ENCODE measurements at regions not wholly inside any gene's neighbourhood (a gene's known extent, or its start where the extent isn't known, plus 50 kb on each side); places are given as distances from the start of the nearest gene placed in this dataset.
"Not testable (repeated sequence)": the region's sequence is repeated elsewhere in the genome, so short reads cannot be mapped to it uniquely, and the experiment has no call there.

DNA sequence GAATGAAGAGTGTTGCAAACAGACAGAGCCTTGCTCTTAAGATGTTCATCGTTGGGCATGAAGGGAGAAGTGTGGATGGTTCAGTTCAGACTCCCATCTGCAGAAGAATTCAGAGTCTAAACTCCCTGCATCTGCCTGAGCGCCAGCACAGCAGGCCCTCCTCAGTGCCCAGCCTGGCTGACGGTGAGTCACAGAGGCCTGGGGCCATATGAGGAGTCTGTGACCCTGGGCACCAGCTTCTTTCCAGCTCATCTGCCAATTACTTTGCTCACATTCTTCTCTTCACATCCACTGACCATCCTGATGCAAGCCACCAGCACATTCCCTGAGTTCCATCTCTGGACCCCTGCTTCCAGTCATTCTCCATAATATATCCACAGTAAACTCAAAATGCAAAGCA is 401.1 kb upstream of the TRPC7 start:
- DNase-seq (ENCODE audit: missing footprints) (no peak), ATAC-seq (no peak)
- intact Hi-C loops (cut with DNase I) = no loop called here

DNA sequence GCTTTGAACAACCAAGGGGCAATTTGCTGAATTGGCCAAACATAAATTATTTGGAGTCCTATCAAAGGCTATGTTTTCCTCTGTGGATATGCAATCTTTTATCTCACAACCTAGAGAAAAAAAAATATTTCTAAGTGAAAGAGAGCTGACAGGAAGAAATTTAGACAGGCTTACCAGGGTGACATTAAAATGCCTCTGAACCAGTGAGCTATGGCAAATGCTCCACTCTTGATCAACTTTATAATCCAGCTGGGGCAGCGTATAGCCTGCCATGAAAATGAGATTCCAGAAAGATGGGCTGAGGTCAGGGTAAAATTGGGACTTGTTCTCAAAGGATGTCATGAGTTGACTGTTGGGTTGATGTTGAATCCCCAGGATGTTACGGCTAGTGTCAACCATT is 399.3 kb upstream of the TRPC7 start:
- ATAC-seq = no peak
- intact Hi-C loops (cut with DNase I) = no loop called here
- no peak for DNase-seq (ENCODE audit: missing footprints)

DNA sequence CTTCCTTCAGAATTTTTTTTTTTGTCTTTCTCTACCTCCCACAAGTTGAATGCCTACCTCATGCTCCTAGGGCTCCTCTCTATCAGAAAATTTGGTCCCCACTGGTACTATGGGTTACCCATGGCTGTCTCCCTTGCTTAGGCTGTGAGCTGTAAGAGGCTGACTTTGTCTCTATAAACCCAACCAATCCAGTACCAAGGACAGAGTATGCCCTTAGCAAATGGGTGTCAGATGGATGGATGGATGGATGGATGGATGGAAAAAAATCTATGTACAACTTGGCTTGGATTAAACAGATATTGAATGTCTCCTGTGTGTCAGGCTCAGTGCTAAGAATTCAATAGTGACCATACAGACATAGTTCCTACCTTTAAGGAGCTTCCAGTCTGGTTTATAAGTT is 398.2 kb upstream of the TRPC7 start:
- intact Hi-C loops (cut with DNase I) = no loop called here
- DNase-seq (ENCODE audit: missing footprints) (no peak), ATAC-seq (no peak)

DNA sequence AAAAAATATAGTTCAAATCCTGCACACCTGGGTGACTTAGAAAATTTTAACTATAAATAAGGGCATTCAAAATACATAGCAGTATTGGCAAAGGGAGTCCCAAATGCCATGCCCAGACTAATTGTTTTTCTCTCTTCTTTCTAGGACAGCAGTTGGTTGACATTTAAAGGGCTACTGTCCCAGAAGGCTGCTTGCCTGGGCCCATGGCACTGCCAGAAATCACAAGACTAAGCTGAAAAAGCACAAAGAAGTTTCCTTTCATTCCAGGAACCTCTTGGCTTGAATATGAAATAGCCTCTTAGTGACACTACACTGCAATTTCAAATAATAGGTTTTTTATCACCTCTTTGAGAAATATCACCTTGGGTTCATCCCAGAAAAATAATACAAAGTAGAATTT is 388.9 kb upstream of the TRPC7 start:
- DNase-seq (ENCODE audit: missing footprints) = no peak
- intact Hi-C loops (cut with DNase I) = no loop called here
- no peak for ATAC-seq

DNA sequence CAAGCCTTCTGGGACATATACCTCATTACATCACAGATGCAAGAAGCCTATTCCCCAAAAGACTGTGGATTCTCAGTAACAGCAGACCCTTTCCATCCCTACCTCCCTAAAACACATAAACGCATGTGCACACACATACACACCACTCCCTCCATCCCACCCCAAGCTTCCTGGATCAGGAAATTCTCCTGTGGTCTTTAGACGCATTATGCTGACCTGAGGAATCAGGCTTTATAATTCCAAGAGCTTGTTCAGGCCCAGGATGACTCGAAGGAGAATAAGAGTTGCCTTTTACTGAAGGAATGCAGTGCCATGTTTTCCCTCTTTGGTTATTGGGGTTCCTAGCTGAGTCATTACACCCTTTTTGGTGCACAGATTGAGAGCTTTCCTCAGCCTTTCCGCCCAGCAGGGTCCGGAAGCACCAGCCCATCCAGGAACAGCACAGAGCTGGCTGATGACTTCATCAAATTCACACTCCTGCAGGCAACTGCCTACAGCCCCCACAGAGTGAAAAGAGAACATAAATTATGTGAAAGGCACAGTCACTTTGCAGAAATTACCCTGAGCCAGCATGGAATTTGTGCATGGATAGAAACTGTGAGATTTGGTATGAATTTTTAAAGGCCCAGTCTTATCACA is 385.0 kb upstream of the TRPC7 start:
- ATAC-seq = no peak
- intact Hi-C loops (cut with DNase I) = no loop called here
- DNase-seq (ENCODE audit: missing footprints) = no peak

DNA sequence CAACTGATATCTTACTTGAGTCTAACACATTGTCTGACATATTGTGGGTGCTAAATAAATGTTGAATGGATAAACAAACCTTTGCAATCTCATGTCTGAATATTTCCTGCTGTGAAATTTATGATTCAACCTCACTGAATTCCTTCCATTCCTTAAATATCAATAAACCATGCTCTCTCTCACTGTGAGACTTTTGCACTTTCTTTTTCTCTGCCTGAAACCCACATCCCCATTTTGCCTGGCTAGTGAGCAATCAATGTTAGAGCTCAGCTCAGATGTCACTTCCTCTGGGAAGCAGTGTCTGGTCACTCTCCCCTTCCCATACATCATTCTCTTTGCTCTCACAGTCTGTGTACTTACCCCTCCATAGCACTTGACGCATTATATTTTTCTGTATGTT is 383.7 kb upstream of the TRPC7 start:
- no peak for ATAC-seq
- intact Hi-C loops (cut with DNase I) = no loop called here
- DNase-seq (ENCODE audit: missing footprints) = no peak

DNA sequence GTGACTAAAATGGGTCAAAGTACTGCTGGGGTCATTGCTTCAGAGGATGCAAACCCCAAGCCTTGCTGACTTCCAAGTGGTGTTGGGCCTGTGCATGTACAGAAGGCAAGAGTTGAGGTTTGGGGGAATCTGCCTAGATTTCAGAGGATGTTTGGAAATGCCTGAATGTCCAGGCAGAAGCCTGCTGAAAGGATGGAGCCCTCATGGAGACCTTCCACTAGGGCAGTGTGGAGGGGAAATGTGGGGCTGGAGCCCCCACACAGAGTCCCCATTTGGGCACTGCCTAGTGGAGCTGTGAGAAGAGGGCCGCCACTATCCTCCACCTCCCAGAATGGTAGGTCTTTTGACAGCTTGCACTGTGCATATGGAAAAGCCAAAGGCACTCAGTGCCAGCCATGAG is 377.7 kb upstream of the TRPC7 start:
- ATAC-seq = no peak
- no peak for DNase-seq (ENCODE audit: missing footprints)
- intact Hi-C loops (cut with DNase I) = no loop called here

DNA sequence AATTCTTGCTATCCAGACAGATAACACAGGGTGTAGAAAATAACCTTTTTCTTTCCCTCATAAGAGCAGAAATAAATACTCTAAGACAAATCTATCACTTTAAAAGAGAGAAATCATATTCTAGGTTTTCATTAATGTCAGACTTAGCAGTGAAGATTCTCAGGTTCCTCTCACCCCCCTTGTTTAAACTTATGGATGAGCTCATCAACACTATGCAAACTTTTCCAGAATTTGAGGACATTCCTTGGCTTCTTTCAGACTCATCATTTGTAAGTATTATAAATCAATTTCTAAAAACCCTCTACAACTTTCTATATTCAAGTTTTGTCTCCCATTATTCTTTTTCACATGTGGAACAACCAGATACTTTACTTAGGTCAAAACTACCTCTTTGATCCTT is 374.9 kb upstream of the TRPC7 start:
- DNase-seq (ENCODE audit: missing footprints) = no peak
- ATAC-seq = no peak
- intact Hi-C loops (cut with DNase I) = no loop called here

DNA sequence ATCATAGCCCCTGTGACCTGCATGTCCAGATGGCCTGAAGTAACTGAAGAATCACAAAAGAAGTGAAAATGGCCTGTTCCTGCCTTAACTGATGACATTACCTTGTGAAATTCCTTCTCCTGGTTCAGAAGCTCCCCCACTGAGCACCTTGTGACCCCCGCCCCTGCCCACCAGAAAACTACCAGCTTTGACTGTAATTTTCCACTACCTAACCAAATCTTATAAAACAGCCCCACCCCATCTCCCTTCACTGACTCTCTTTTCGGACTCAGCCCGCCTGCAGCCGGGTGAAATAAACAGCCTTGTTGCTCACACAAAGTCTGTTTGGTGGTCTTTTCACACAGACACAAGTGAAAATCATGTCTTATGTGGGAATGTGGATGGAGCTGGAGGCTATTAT is 373.9 kb upstream of the TRPC7 start:
- ATAC-seq; intact Hi-C loops (cut with DNase I); DNase-seq (ENCODE audit: missing footprints): not testable (repeated sequence)

DNA sequence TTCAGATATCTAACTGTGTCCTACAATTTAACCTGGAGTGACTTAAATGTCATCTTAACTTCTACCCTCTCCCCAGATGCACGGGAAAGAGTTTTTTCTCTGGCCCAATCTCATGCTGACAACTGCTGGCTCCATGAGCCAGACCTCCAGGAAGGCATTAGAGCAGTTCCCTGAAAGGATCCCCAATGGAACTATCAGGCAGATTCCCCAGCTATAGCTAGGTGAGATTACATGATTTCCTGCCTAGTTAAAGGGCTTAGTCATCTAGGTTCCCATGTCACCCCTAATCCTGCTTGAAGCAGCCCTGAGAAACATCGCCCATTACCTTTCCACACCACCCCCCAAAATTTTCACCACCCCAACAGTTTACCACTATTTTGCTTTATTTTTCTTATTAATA is 373.5 kb upstream of the TRPC7 start:
- intact Hi-C loops (cut with DNase I) = no loop called here
- ATAC-seq (no peak), DNase-seq (ENCODE audit: missing footprints) (no peak)

DNA sequence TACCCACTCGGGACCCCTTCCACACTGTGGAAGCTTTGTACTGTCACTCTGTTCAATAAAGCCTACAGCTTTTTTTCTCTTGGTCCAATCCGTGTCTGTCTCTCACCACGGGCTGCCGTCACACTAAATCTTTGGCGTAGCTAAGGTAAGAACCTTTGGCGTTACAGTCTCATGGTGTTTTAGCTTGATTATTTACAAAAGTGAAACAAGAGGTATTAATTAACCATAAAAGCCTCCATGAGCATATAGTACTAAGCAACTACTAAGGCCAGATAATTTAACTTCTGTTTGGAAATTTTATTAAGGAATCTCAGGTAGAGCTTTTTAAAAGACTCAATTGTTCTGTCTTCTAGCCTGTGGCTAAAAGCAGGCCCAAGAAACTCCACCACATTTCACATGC is 370.7 kb upstream of the TRPC7 start:
- intact Hi-C loops (cut with DNase I) = no loop called here
- no peak for DNase-seq (ENCODE audit: missing footprints)
- ATAC-seq = no peak

DNA sequence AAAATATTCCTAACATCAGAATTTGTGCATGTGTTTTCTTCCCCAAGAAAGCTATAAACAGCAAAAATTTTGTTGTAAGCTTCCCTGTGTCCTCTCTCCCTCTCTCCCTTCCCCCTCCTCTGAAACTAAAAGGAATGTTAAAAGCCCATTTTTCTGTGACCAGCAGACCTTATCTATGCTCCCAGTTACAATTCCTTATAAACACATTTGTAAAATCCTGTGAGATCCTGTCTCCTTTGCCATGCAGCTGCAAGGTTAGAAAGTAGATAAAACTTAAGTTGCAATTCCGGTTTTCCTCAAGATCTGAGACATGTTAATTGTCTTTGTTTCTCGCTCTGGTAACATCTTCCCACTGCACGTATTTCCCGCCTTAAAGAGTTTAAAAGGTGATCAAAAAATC is 370.3 kb upstream of the TRPC7 start:
- intact Hi-C loops (cut with DNase I); ATAC-seq; DNase-seq (ENCODE audit: missing footprints): not testable (repeated sequence)

DNA sequence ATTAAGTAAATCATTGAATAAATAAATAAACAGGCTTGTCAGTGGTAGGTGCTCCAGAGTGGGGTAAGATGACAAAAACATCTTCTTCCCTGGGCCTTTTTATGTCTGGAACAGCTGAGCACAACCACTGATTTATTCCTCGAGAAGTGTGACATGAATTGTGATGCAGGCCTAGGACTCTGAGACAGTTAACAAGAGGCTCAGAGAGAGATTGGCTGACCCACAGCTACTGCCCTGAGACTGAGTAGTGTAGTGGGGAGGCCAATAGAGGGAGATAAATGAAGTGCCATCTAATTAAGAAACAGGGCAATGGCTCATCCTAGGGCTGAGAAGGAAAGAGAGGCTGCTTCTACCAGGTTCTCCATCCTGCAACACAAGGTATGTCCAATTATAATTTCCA is 369.3 kb upstream of the TRPC7 start:
- intact Hi-C loops (cut with DNase I) = no loop called here
- no peak for ATAC-seq
- DNase-seq (ENCODE audit: missing footprints) = no peak

DNA sequence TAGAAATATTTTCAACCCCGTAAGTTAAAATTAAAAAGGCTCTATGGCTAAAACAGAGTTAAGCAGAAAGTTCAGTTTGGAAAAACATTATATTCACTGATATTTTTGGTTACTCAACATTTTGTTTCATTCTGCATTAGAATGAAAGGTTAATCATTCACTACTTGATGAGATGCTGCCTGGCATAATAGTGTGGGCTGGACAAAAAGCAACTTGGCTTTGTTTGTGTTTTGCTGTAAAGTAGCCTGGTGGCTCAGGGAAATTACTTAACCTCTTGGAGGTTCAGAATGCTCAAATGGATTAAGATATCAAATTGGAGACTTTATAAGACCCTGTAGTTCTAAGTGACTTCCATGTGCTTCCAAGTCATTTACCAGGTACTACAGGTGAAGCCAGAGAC is 367.4 kb upstream of the TRPC7 start:
- intact Hi-C loops (cut with DNase I) = no loop called here
- no peak for ATAC-seq
- DNase-seq (ENCODE audit: missing footprints) = no peak

DNA sequence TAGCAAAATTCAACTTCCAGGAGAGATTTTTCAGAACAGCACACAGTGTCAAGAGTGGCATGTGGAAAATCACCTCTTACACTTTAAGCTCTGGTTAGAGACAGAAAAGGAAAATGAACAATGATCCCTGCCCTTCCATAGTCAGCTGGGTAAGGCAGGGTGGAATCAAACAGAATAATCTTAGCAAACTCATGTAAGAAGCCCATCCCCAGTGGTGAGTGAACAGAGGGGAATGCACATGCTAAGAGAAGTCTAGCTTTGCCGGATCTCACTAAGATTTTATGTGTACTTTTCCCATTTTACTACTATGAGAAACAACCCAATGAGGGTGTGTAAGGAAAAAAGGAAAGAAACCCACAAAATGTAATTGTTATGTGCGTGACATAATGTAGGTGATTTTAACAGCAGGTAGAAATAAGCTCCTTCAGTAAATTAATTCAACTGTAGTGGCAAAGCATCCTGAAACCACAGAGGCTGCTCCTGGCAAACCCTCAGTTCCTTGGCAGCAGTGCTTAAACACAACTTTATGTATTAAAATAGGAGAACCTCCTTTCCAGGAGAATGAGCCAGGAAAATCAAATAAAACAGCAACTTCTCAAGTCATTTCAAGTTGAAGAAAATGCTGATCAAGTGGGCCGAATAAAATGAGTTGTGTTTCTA is 366.0 kb upstream of the TRPC7 start:
- ATAC-seq (no peak), DNase-seq (ENCODE audit: missing footprints) (no peak)
- intact Hi-C loops (cut with DNase I) = no loop called here

DNA sequence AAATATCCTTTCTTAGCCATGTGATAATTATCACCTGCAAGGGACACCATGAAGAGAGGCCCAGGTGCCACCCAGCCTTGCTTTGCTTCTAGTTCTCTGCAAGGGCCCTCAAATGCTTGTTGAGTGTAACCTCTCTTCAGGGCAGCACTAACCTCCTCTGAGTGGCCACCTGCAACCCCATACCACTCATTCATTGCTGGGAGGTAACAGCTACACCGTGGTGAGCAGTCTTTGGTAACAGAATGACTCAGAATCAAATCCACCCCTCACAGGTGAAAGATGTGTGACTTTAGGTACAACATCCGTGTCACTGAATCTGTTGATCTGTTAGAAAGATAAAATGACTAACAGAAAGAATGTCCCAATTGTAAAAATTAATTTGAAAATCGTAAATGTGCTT is 365.1 kb upstream of the TRPC7 start:
- DNase-seq (ENCODE audit: missing footprints) (no peak), ATAC-seq (no peak)
- intact Hi-C loops (cut with DNase I) = no loop called here

DNA sequence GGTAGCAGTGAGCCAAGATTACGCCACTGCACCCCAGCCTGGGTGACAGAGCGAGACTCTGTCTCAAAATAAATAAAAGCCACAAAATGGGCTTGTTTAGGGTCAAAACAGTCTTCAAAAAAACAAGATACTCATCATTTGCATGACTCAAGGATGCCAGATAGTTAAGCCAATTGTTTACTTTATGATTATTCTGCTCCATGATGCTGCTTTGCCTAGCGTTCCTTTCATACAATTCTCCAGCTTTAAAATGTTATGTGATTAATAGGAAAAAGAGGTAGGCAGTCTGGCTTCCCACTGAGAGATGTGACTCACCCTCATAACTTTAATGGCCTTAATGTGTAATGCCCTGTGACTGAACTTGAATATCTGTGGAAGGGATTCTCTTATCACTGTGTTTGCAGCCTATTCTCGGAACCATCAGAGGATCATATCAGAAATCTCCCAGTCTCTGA is 364.6 kb upstream of the TRPC7 start:
- intact Hi-C loops (cut with DNase I) = no loop called here
- ATAC-seq = no peak
- no peak for DNase-seq (ENCODE audit: missing footprints)

DNA sequence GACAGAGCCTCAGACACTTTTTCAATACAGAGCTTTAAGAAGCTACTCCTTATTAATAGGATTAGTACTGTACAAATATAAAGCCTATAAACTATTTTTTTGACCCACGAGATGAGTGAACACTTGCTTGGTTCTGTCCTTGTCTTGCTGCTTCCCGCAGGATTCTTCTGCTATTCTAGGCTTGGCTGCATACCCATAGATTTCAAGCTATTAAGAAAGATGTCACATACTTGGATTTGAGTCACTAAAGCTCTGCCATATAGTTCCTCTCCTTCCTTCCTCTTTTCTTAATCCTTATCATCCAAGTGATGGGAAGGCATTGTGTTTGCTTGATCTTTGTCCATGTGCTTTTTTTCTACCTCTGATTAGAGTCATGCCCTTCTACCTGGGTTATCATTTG is 361.2 kb upstream of the TRPC7 start:
- intact Hi-C loops (cut with DNase I) = no loop called here
- no peak for ATAC-seq
- no peak for DNase-seq (ENCODE audit: missing footprints)

DNA sequence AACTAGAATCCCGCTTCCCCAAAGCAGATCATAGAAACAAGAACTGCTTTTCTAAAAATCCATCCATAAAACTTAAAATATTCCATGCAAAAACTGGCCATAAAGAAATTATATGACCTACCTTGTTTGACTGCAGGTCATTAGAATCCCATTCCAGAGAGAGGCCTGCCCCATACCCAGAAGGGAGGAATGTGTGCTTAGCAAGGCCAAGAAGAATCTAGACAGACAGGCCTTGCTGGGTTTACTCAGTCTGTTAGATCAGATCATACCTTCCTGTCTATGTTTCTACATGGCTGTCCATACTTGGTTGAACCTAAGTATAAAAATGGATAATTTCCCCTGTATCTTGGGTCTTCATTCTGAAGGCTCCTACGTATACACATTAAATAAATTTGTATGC is 358.8 kb upstream of the TRPC7 start:
- intact Hi-C loops (cut with DNase I) = no loop called here
- ATAC-seq (no peak), DNase-seq (ENCODE audit: missing footprints) (no peak)

DNA sequence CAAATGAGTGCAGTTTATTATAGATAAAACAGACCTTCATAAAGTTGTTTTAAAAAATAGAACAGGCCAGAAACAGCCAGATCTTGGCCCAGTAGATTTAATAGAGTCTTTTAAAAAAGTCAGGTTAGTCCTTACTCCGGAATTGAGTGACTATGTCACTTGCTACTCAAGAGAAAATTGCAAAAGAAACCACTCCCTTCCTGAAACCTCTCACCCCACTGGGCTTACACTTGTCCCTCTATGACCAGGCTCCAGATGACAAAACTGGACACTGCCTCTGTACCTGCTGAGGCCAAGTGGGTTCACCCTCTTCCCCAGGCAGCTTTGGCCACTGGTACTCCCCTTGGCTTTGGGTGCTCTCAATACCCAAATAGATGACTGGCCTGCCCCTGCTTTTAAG is 357.2 kb upstream of the TRPC7 start:
- intact Hi-C loops (cut with DNase I) = no loop called here
- ATAC-seq (no peak), DNase-seq (ENCODE audit: missing footprints) (no peak)

DNA sequence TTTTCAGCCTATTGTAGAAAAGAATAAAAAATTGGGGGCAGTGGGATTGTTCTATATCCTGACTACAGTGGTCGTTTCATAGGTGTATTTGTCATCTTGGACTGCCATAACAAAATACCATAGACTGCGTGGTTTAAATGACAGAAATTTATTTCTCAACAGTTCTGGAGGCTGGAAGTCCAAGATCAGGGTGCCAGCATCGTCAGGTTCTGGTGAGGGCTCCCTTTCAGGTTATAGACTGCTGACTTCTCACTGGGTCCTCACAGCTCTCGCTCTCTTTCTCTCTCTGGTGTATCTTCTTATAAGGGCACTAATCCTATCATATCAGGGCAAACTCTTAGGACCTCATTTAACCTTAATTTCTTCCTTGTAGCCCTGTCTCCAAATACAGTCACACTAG is 356.7 kb upstream of the TRPC7 start:
- intact Hi-C loops (cut with DNase I) = no loop called here
- DNase-seq (ENCODE audit: missing footprints) (no peak), ATAC-seq (no peak)

Data from Right ventricle myocardium inferior (tissue), 1 donor.